ENCODE measurements at regions not wholly inside any gene's neighbourhood (a gene's known extent, or its start where the extent isn't known, plus 50 kb on each side); places are given as distances from the start of the nearest gene placed in this dataset.

DNA sequence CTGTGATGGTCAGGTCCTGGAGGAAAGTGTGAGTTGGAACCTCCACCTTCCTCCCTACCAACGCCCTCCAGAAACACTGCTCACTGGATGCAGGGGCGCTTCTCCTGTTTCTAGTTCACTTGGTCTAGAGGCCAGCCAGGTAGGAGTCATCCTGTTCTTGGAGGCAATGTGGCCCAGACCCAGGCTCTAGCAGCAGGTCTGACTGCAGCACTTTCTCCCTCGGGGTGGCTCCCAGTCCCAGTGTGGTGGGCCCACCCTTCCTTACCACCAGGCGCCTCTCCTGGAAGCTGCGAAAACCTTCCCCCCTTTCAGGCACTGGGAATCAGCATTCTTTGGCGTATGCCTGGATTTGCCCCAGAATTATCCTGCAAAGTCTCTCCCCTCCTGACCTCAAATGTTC is 292.8 kb downstream of the SOX11 start:
- Histone ChIP-seq H3K4me1 (ENCODE audit: control insufficient read depth, insufficient read depth, low read length) (no peaks in the 10 kb centered on the region; the same call in 1 of the 2 replicates), H3K4me3 (ENCODE audit: low read depth in 2 of 2, low read length in 2 of 2) (no peak overlapping the region), H3K27ac (ENCODE audit: low read length) (no peak overlapping the region), H3K27me3 (ENCODE audit: control insufficient read depth, insufficient read depth, low read length) (no peaks in the 10 kb centered on the region; the same call in 1 of the 2 replicates), H3K36me3 (ENCODE audit: control insufficient read depth, insufficient read depth, low read length) (no peaks in the 10 kb centered on the region), H3K9me3 (ENCODE audit: control insufficient read depth, insufficient read depth, low read depth, low read length) (no peaks in the 10 kb centered on the region)
- TF ChIP-seq, protein P1, sequence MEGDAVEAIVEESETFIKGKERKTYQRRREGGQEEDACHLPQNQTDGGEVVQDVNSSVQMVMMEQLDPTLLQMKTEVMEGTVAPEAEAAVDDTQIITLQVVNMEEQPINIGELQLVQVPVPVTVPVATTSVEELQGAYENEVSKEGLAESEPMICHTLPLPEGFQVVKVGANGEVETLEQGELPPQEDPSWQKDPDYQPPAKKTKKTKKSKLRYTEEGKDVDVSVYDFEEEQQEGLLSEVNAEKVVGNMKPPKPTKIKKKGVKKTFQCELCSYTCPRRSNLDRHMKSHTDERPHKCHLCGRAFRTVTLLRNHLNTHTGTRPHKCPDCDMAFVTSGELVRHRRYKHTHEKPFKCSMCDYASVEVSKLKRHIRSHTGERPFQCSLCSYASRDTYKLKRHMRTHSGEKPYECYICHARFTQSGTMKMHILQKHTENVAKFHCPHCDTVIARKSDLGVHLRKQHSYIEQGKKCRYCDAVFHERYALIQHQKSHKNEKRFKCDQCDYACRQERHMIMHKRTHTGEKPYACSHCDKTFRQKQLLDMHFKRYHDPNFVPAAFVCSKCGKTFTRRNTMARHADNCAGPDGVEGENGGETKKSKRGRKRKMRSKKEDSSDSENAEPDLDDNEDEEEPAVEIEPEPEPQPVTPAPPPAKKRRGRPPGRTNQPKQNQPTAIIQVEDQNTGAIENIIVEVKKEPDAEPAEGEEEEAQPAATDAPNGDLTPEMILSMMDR (IDR thresholded peaks at IDR 0.05): no peak
- TF ChIP-seq, protein P2, sequence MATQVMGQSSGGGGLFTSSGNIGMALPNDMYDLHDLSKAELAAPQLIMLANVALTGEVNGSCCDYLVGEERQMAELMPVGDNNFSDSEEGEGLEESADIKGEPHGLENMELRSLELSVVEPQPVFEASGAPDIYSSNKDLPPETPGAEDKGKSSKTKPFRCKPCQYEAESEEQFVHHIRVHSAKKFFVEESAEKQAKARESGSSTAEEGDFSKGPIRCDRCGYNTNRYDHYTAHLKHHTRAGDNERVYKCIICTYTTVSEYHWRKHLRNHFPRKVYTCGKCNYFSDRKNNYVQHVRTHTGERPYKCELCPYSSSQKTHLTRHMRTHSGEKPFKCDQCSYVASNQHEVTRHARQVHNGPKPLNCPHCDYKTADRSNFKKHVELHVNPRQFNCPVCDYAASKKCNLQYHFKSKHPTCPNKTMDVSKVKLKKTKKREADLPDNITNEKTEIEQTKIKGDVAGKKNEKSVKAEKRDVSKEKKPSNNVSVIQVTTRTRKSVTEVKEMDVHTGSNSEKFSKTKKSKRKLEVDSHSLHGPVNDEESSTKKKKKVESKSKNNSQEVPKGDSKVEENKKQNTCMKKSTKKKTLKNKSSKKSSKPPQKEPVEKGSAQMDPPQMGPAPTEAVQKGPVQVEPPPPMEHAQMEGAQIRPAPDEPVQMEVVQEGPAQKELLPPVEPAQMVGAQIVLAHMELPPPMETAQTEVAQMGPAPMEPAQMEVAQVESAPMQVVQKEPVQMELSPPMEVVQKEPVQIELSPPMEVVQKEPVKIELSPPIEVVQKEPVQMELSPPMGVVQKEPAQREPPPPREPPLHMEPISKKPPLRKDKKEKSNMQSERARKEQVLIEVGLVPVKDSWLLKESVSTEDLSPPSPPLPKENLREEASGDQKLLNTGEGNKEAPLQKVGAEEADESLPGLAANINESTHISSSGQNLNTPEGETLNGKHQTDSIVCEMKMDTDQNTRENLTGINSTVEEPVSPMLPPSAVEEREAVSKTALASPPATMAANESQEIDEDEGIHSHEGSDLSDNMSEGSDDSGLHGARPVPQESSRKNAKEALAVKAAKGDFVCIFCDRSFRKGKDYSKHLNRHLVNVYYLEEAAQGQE (IDR thresholded peaks at IDR 0.05; ENCODE audit: insufficient read depth in 1 of 2, low read depth in 2 of 2, low read length in 1 of 2): no peak
- TF ChIP-seq POLR2AphosphoS5 (IDR thresholded peaks at IDR 0.05; ENCODE audit: low read depth, low read length): no peak
- no peak for TF ChIP-seq SIN3A (IDR thresholded peaks at IDR 0.05; ENCODE audit: borderline replicate concordance, insufficient read depth, low read depth, low read length)
- TF ChIP-seq TCF7L2 (IDR thresholded peaks at IDR 0.05; ENCODE audit: low read depth, low read length): no peak
- intact Hi-C loops (cut with micrococcal nuclease; ENCODE audit: unreplicated experiment) (no loop called here), in situ Hi-C loops (cut with HindIII; ENCODE audit: low pct_unique_long_range_greater_than_20kb, low sequenced_read_pairs) (no loop called here)
- ChIA-PET POLR2A (no interaction called here), CTCF (no interaction called here)
- BruUV-seq (replicated peaks): no TSS peak
- DNase-seq (ENCODE audit: low read depth, low spot score): no peak
- no peak for ATAC-seq

DNA sequence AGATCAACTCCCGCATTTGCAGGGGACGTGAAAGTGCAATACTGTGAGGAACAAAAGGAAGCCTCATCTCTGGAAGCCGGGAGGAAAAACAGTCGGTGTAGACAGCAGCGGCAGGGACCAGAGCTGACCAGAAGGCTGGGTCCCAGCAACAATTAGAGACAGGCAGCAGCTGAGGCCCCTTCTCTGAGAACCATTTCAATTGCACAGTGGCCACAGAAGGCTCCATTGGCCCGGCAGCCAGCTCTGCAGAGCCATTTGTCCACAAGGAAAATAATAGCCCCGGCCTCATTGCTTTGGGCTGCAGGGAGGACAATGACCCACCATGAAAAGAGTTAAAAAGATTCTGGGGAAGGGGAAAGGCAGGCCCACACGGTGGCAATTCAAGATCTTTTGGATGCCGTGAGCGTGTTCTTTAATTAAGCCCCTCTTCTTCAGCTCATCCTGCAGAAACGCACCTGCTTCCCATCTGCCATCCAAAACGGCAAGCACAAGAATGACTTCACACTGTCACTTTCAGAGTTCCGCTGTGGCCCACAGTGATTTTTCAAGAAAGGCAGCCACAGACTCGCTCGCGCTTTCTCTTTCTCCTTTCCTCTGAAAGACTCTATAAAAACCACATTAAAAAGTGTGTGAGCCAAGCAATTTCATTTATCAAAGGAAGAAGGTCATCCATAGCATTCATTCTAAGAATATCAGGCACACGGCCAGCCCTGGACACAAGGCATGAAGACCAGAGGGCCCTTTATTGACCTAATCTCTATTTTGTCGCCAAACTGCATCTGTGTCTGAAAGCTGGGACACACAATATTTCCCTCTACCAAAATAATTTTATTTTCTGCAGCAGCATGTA is 293.6 kb downstream of the SOX11 start:
- no peak for DNase-seq (ENCODE audit: low read depth, low spot score)
- TF ChIP-seq SIN3A (IDR thresholded peaks at IDR 0.05; ENCODE audit: borderline replicate concordance, insufficient read depth, low read depth, low read length): no peak
- TF ChIP-seq, protein P2 (IDR thresholded peaks at IDR 0.05; ENCODE audit: insufficient read depth in 1 of 2, low read depth in 2 of 2, low read length in 1 of 2): no peak
- TF ChIP-seq POLR2AphosphoS5 (IDR thresholded peaks at IDR 0.05; ENCODE audit: low read depth, low read length): no peak
- TF ChIP-seq, protein P1 (IDR thresholded peaks at IDR 0.05): no peak
- TF ChIP-seq TCF7L2 (IDR thresholded peaks at IDR 0.05; ENCODE audit: low read depth, low read length): no peak
- POLR2A ChIA-PET: no interaction called here
- intact Hi-C loops (cut with micrococcal nuclease; ENCODE audit: unreplicated experiment) (no loop called here), in situ Hi-C loops (cut with HindIII; ENCODE audit: low pct_unique_long_range_greater_than_20kb, low sequenced_read_pairs) (no loop called here)
- no peaks in the 10 kb centered on the region; the same call in 1 of the 2 replicates for H3K4me1 ChIP-seq (ENCODE audit: control insufficient read depth, insufficient read depth, low read length)
- H3K4me3 ChIP-seq (ENCODE audit: low read depth in 2 of 2, low read length in 2 of 2): no peak overlapping the region
- no peak overlapping the region for H3K27ac ChIP-seq (ENCODE audit: low read length)
- no peaks in the 10 kb centered on the region; the same call in 1 of the 2 replicates for H3K27me3 ChIP-seq (ENCODE audit: control insufficient read depth, insufficient read depth, low read length)
- CTCF ChIA-PET: no interaction called here
- no peaks in the 10 kb centered on the region for H3K36me3 ChIP-seq (ENCODE audit: control insufficient read depth, insufficient read depth, low read length)
- ATAC-seq: no peak
- no peaks in the 10 kb centered on the region for H3K9me3 ChIP-seq (ENCODE audit: control insufficient read depth, insufficient read depth, low read depth, low read length)
- BruUV-seq (replicated peaks): no TSS peak
